CD14-positive monocyte (primary cell): ENCODE measurements at regions not wholly inside any gene's neighbourhood (a gene's known extent, or its start where the extent isn't known, plus 50 kb on each side); places are given as distances from the start of the nearest gene placed in this dataset.

Experiments used
- DNase-seq, 3 donors: peaks; one replicate each; pipeline ENCODE4 v3.0.0-alpha.2; 2011 to 2022
- H2AFZ ChIP-seq: 2 replicates; pipeline ENCODE4 v1.6.0; 2012; ENCODE audit warnings: mild to moderate bottlenecking, low read depth, low read length, inconsistent platforms; ENCODE audit not compliant: insufficient read depth, poor library complexity, severe bottlenecking
- H3K27ac ChIP-seq, 2 donors: 1 replicate in 1 of 2; 2 replicates in 1 of 2; pipeline ENCODE4 v1.5.1; 2012 to 2013; ENCODE audit warnings: low read length in 2 of 2, control low read depth in 1 of 2, inconsistent platforms in 1 of 2, low read depth in 1 of 2, mild to moderate bottlenecking in 1 of 2
- H3K27me3 ChIP-seq, 2 donors: one replicate each; pipeline versions ENCODE4 v1.6.0 to v1.6.1; 2011 to 2013; ENCODE audit warnings: low read length in 2 of 2; ENCODE audit not compliant: control insufficient read depth in 2 of 2, insufficient read depth in 2 of 2
- H3K36me3 ChIP-seq, 2 donors: replicated peaks in 1 of 2; 1 replicate in 1 of 2; 2 replicates in 1 of 2; pipeline versions ENCODE4 v1.5.1 to v1.6.1; 2012 to 2013; ENCODE audit warnings: low read length in 2 of 2, control low read depth in 1 of 2, inconsistent platforms in 1 of 2, mild to moderate bottlenecking in 1 of 2; ENCODE audit not compliant: insufficient read depth in 2 of 2, control insufficient read depth in 1 of 2
- H3K4me1 ChIP-seq, 2 donors: 1 replicate in 1 of 2; 2 replicates in 1 of 2; pipeline versions ENCODE4 v1.5.1 to v1.6.1; 2012 to 2013; ENCODE audit warnings: low read length in 2 of 2, control low read depth in 1 of 2, inconsistent platforms in 1 of 2, mild to moderate bottlenecking in 1 of 2, moderate library complexity in 1 of 2; ENCODE audit not compliant: insufficient read depth in 2 of 2, control insufficient read depth in 1 of 2
- H3K4me2 ChIP-seq: replicated peaks from 2 replicates; pipeline ENCODE3; 2012; ENCODE audit warnings: low read length, moderate library complexity, mild to moderate bottlenecking; ENCODE audit not compliant: poor library complexity, severe bottlenecking; ENCODE audit errors: extremely low read depth
- H3K4me3 ChIP-seq, 3 experiments: fragments of 200-600 bp in 1 of 3; sonication (generic) in 1 of 3; replicated peaks in 1 of 3; 1 replicate in 2 of 3; 2 replicates in 1 of 3; pipeline ENCODE4 v1.5.1; 2011 to 2013; ENCODE audit warnings: low read length in 3 of 3, mild to moderate bottlenecking in 3 of 3, control low read depth in 2 of 3, low read depth in 2 of 3, inconsistent platforms in 1 of 3, moderate library complexity in 1 of 3
- H3K79me2 ChIP-seq: 2 replicates; pipeline ENCODE4 v1.6.0; 2012; ENCODE audit warnings: mild to moderate bottlenecking, control low read depth, inconsistent platforms, low read length, moderate library complexity; ENCODE audit not compliant: insufficient read depth
- H3K9ac ChIP-seq: 2 replicates; pipeline ENCODE4 v1.6.0; 2017; ENCODE audit warnings: low read length, mild to moderate bottlenecking; ENCODE audit not compliant: insufficient read depth, poor library complexity, severe bottlenecking
- H3K9me3 ChIP-seq, 2 donors: replicated peaks in 1 of 2; 1 replicate in 1 of 2; 2 replicates in 1 of 2; pipeline versions ENCODE4 v1.5.1 to v1.6.1; 2012 to 2013; ENCODE audit warnings: low read length in 2 of 2, control low read depth in 1 of 2; ENCODE audit not compliant: control insufficient read depth in 1 of 2, insufficient read depth in 1 of 2
- H4K20me1 ChIP-seq: 2 replicates; pipeline ENCODE4 v1.6.0; 2012; ENCODE audit warnings: mild to moderate bottlenecking, low read length, control low read depth, moderate library complexity; ENCODE audit not compliant: insufficient read depth
- H3K27ac Mint-ChIP-seq, 7 donors: one replicate each; pipeline ENCODE4 v1.8.0; 2020; ENCODE audit warnings: mild to moderate bottlenecking in 7 of 7, mixed read lengths in 7 of 7, moderate library complexity in 6 of 7, inconsistent platforms in 2 of 7
- H3K27me3 Mint-ChIP-seq, 3 donors: one replicate each; pipeline ENCODE4 v1.8.0; 2021 to 2022; ENCODE audit warnings: low read depth in 3 of 3, mild to moderate bottlenecking in 3 of 3, mixed read lengths in 3 of 3, moderate library complexity in 3 of 3, inconsistent platforms in 1 of 3
- H3K36me3 Mint-ChIP-seq, 2 donors: one replicate each; pipeline ENCODE4 v1.8.0; 2020; ENCODE audit warnings: mixed read lengths in 2 of 2, inconsistent platforms in 1 of 2, mild to moderate bottlenecking in 1 of 2
- H3K4me1 Mint-ChIP-seq: one replicate; pipeline ENCODE4 v1.8.0; 2020; ENCODE audit warnings: mild to moderate bottlenecking, mixed read lengths
- H3K4me3 Mint-ChIP-seq, 2 donors: one replicate each; pipeline ENCODE4 v1.8.0; 2020; ENCODE audit warnings: mild to moderate bottlenecking in 2 of 2, mixed read lengths in 2 of 2, moderate library complexity in 1 of 2
- H3K9me3 Mint-ChIP-seq, 7 donors: one replicate each; pipeline ENCODE4 v1.8.0; 2020 to 2022; ENCODE audit warnings: mixed read lengths in 7 of 7, mild to moderate bottlenecking in 6 of 7, moderate library complexity in 6 of 7, inconsistent platforms in 2 of 7
- CTCF ChIP-seq: fragments of 200-600 bp; IDR thresholded peaks from one replicate; pipeline ENCODE4 v1.8.0; 2022; ENCODE audit warnings: antibody characterized with exemption, mild to moderate bottlenecking
- WGBS: methylation state at CpG from one replicate; pipeline ENCODE4 v1.1.5; 2013; ENCODE audit warnings: missing lambda C conversion rate; ENCODE audit not compliant: insufficient coverage; 5-methylcytosine and 5-hydroxymethylcytosine counted together
- intact Hi-C, 2 donors: fragments of 100-400 bp; cut with micrococcal nuclease; formaldehyde crosslinking; loops; one replicate each; pipeline versions ENCODE4 v1.15.0 to v1.15.1; 2023

DNA sequence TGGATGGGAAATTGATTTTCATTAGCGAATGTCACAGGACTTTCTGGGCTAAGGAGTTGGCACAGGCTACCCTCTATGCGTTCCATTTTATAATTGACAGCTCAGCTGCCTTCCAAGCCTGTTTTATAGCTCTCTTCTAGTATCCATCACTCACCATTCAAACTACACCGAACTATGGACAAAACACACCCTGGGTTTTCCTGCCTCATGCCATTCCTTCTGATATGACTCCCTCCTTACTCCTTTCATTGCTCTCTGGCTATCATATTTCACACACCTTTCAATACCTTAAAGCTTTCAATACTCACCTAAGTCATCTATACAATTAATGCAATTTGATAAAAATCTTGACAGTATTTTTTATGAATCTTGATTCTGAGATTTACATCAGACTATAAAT lies 181.3 kb downstream of the RAP2A start:
- TF ChIP-seq CTCF = no peak
- no peaks in the 10 kb centered on the region for H3K79me2 ChIP-seq
- no peak for DNase-seq
- Mint-ChIP-seq H3K4me3 (no peak overlapping the region), H3K9me3 (peaks cover 0 to 5% (median 2%) of the 10 kb centered on the region in 7 donors), H3K36me3 (no peaks in the 10 kb centered on the region), H3K4me1 (no peaks in the 10 kb centered on the region), H3K27ac (no peak overlapping the region), H3K27me3 (peaks cover 0 to 4% (median 0%) of the 10 kb centered on the region in 3 donors)
- no peak overlapping the region for H3K9ac ChIP-seq
- no peaks in the 10 kb centered on the region for H3K4me1 ChIP-seq
- H3K4me3 ChIP-seq = no peak overlapping the region
- no peaks in the 10 kb centered on the region for H3K27me3 ChIP-seq
- intact Hi-C loops = no loop called here
- no peak overlapping the region for H3K4me2 ChIP-seq
- 85% methylated on average over 2 of the region's 3 CpGs for WGBS
- H3K9me3 ChIP-seq = no peaks in the 10 kb centered on the region
- no peak overlapping the region for H3K27ac ChIP-seq
- H3K36me3 ChIP-seq = no peaks in the 10 kb centered on the region
- H2AFZ ChIP-seq = no peak overlapping the region
- no peaks in the 10 kb centered on the region for H4K20me1 ChIP-seq

GRCh38 chr13:97616385-97616784 lies 182.4 kb downstream of the RAP2A start:
- H3K27me3 ChIP-seq = no peaks in the 10 kb centered on the region
- H2AFZ ChIP-seq = no peak overlapping the region
- H3K27ac ChIP-seq = no peak overlapping the region
- no peak overlapping the region for H3K4me2 ChIP-seq
- peaks cover 0 to 4% (median 0%) of the 10 kb centered on the region in 3 donors for H3K27me3 Mint-ChIP-seq
- no peaks in the 10 kb centered on the region for H4K20me1 ChIP-seq
- no peaks in the 10 kb centered on the region for H3K4me1 ChIP-seq
- H3K79me2 ChIP-seq = no peaks in the 10 kb centered on the region
- no peak for DNase-seq
- TF ChIP-seq CTCF = no peak
- H3K9me3 Mint-ChIP-seq = peaks cover 0 to 7% (median 2%) of the 10 kb centered on the region in 7 donors
- H3K36me3 ChIP-seq = no peaks in the 10 kb centered on the region
- H3K4me3 ChIP-seq = no peak overlapping the region
- no peak overlapping the region for H3K27ac Mint-ChIP-seq
- no peaks in the 10 kb centered on the region for H3K36me3 Mint-ChIP-seq
- H3K9ac ChIP-seq = no peak overlapping the region
- intact Hi-C loops = no loop called here
- no peak overlapping the region for H3K4me3 Mint-ChIP-seq
- H3K9me3 ChIP-seq = no peaks in the 10 kb centered on the region
- H3K4me1 Mint-ChIP-seq = no peaks in the 10 kb centered on the region
